ENCODE measurements at regions not wholly inside any gene's neighbourhood (a gene's known extent, or its start where the extent isn't known, plus 50 kb on each side); places are given as distances from the start of the nearest gene placed in this dataset.

GRCh38 chr18:61239051-61239450 lies 94.2 kb upstream of the CDH20 start:
- peaks cover 0 to 8% of the 10 kb centered on the region in 2 donors for H3K9me3 Mint-ChIP-seq
- H3K4me3 Mint-ChIP-seq, result no peak overlapping the region
- ATAC-seq (no peak), DNase-seq (no peak)
- no peaks in the 10 kb centered on the region for H3K4me1 Mint-ChIP-seq
- H3K27ac Mint-ChIP-seq, result no peak overlapping the region
- no peaks in the 10 kb centered on the region for H3K27me3 Mint-ChIP-seq

GRCh38 chr18:61241260-61241853 lies 91.9 kb upstream of the CDH20 start:
- H3K4me3 Mint-ChIP-seq, result no peak overlapping the region
- no peak overlapping the region for H3K27ac Mint-ChIP-seq
- H3K4me1 Mint-ChIP-seq, result no peaks in the 10 kb centered on the region
- no peaks in the 10 kb centered on the region for H3K27me3 Mint-ChIP-seq
- ATAC-seq (no peak), DNase-seq (no peak)
- H3K9me3 Mint-ChIP-seq, result peaks cover 0 to 2% of the 10 kb centered on the region in 2 donors

- H3K4me3 Mint-ChIP-seq, result no peak overlapping the region
- no peak for ATAC-seq
- H3K27ac Mint-ChIP-seq, result no peak overlapping the region
- H3K4me1 Mint-ChIP-seq, result no peaks in the 10 kb centered on the region
- DNase-seq, result no peak
- H3K9me3 Mint-ChIP-seq, result peaks cover 0 to 5% of the 10 kb centered on the region in 2 donors
- no peaks in the 10 kb centered on the region for H3K27me3 Mint-ChIP-seq
Measured at GRCh38 chr18:61244632-61245031, 88.6 kb upstream of the CDH20 start.

- Mint-ChIP-seq H3K4me3 (no peak overlapping the region), H3K9me3 (peaks cover 0 to 5% of the 10 kb centered on the region in 2 donors), H3K27ac (no peak overlapping the region), H3K27me3 (no peaks in the 10 kb centered on the region), H3K4me1 (no peaks in the 10 kb centered on the region)
- DNase-seq (no peak), ATAC-seq (no peak)
Measured at GRCh38 chr18:61245276-61245675, 88.0 kb upstream of the CDH20 start.

- ATAC-seq, result no peak
- DNase-seq, result no peak
- H3K4me3 Mint-ChIP-seq, result no peak overlapping the region
- H3K4me1 Mint-ChIP-seq, result no peaks in the 10 kb centered on the region
- no peaks in the 10 kb centered on the region for H3K27me3 Mint-ChIP-seq
- H3K27ac Mint-ChIP-seq, result no peak overlapping the region
- peaks cover 5 to 8% of the 10 kb centered on the region in 2 donors for H3K9me3 Mint-ChIP-seq
Measured at GRCh38 chr18:61248589-61248988, 84.6 kb upstream of the CDH20 start.

- Mint-ChIP-seq H3K27ac (no peak overlapping the region), H3K4me3 (no peak overlapping the region), H3K9me3 (peaks cover under 1 to 8% of the 10 kb centered on the region in 2 donors), H3K27me3 (no peaks in the 10 kb centered on the region), H3K4me1 (no peaks in the 10 kb centered on the region)
- ATAC-seq (no peak), DNase-seq (no peak)
Measured at GRCh38 chr18:61256291-61256690, 76.9 kb upstream of the CDH20 start.

GRCh38 chr18:61261870-61262269 lies 71.4 kb upstream of the CDH20 start:
- H3K27ac Mint-ChIP-seq, result no peak overlapping the region
- ATAC-seq, result no peak
- H3K9me3 Mint-ChIP-seq, result peaks cover under 1 to 27% of the 10 kb centered on the region in 2 donors
- H3K4me1 Mint-ChIP-seq, result no peaks in the 10 kb centered on the region
- H3K4me3 Mint-ChIP-seq, result no peak overlapping the region
- H3K27me3 Mint-ChIP-seq, result no peaks in the 10 kb centered on the region
- DNase-seq, result no peak

- no peaks in the 10 kb centered on the region for H3K4me1 Mint-ChIP-seq
- H3K27me3 Mint-ChIP-seq, result no peaks in the 10 kb centered on the region
- ATAC-seq, result no peak
- H3K9me3 Mint-ChIP-seq, result peaks cover 0 to 3% of the 10 kb centered on the region in 2 donors
- H3K27ac Mint-ChIP-seq, result no peak overlapping the region
- no peak overlapping the region for H3K4me3 Mint-ChIP-seq
- no peak for DNase-seq
Measured at GRCh38 chr18:61272793-61273192, 60.4 kb upstream of the CDH20 start.

GRCh38 chr18:61273533-61273932 lies 59.7 kb upstream of the CDH20 start:
- ATAC-seq, result no peak
- H3K9me3 Mint-ChIP-seq, result no peaks in the 10 kb centered on the region
- no peaks in the 10 kb centered on the region for H3K27me3 Mint-ChIP-seq

GRCh38 chr18:61274416-61274960 lies 58.7 kb upstream of the CDH20 start:
- ATAC-seq (no peak), DNase-seq (no peak)
- no peaks in the 10 kb centered on the region for H3K9me3 Mint-ChIP-seq
- no peak overlapping the region for H3K27ac Mint-ChIP-seq
- H3K4me3 Mint-ChIP-seq, result no peak overlapping the region
- H3K27me3 Mint-ChIP-seq, result no peaks in the 10 kb centered on the region
- H3K4me1 Mint-ChIP-seq, result no peaks in the 10 kb centered on the region

More at GRCh38 chr18:61273533-61273932, 59.7 kb upstream of the CDH20 start:
- Mint-ChIP-seq H3K4me1 (no peaks in the 10 kb centered on the region), H3K4me3 (no peak overlapping the region), H3K27ac (no peak overlapping the region)
- no peak for DNase-seq

GRCh38 chr18:61277808-61278207 lies 55.4 kb upstream of the CDH20 start:
- no peak overlapping the region for H3K27ac Mint-ChIP-seq
- H3K27me3 Mint-ChIP-seq, result no peaks in the 10 kb centered on the region
- ATAC-seq (no peak), DNase-seq (no peak)
- peaks cover 0 to 14% of the 10 kb centered on the region in 2 donors for H3K9me3 Mint-ChIP-seq
- no peak overlapping the region for H3K4me3 Mint-ChIP-seq
- H3K4me1 Mint-ChIP-seq, result no peaks in the 10 kb centered on the region

GRCh38 chr18:61281431-61281830 lies 51.8 kb upstream of the CDH20 start:
- H3K4me3 Mint-ChIP-seq, result no peak overlapping the region
- DNase-seq (no peak), ATAC-seq (no peak)
- H3K27ac Mint-ChIP-seq, result no peak overlapping the region
- no peaks in the 10 kb centered on the region for H3K4me1 Mint-ChIP-seq
- peaks cover 0 to 19% of the 10 kb centered on the region in 2 donors for H3K9me3 Mint-ChIP-seq
- no peaks in the 10 kb centered on the region for H3K27me3 Mint-ChIP-seq

GRCh38 chr18:61282926-61283325 lies 50.3 kb upstream of the CDH20 start:
- Mint-ChIP-seq H3K4me3 (no peak overlapping the region), H3K27ac (no peak overlapping the region), H3K4me1 (no peaks in the 10 kb centered on the region), H3K9me3 (peaks cover 0 to 19% of the 10 kb centered on the region in 2 donors), H3K27me3 (no peaks in the 10 kb centered on the region)
- no peak for ATAC-seq
- no peak for DNase-seq

Data from stimulated activated naive CD8-positive, alpha-beta T cell treated with anti-CD3 and anti-CD28 coated beads, Interleukin-15, amount 100 ng/mL, for 72 hours (primary cell).